Lower lobe of right lung (tissue), 2 donors: ENCODE measurements at regions not wholly inside any gene's neighbourhood (a gene's known extent, or its start where the extent isn't known, plus 50 kb on each side); places are given as distances from the start of the nearest gene placed in this dataset.

ENCODE experiments used
- ATAC-seq, 2 donors: fragments of 200-7000 bp; cut with Tn5 transposase; one replicate each; pipeline ENCODE4 v1.9.1; 2020 to 2022; ENCODE audit warnings: mild to moderate bottlenecking in 2 of 2, moderate library complexity in 2 of 2
- DNase-seq: peaks from one replicate; pipeline ENCODE4 v3.0.0-alpha.2; 2020
- H3K27ac ChIP-seq: fragments of 200-600 bp; one replicate; pipeline ENCODE4 v1.8.0; 2022
- H3K27me3 ChIP-seq: fragments of 200-600 bp; one replicate; pipeline ENCODE4 v1.8.0; 2022; ENCODE audit warnings: low read depth
- H3K36me3 ChIP-seq: fragments of 200-600 bp; one replicate; pipeline ENCODE4 v1.8.0; 2022; ENCODE audit warnings: mild to moderate bottlenecking
- H3K4me1 ChIP-seq: fragments of 200-600 bp; one replicate; pipeline ENCODE4 v1.8.0; 2022
- H3K4me3 ChIP-seq: fragments of 200-600 bp; one replicate; pipeline ENCODE4 v1.8.0; 2022; ENCODE audit warnings: mild to moderate bottlenecking
- H3K9me3 ChIP-seq: fragments of 200-600 bp; one replicate; pipeline ENCODE4 v1.8.0; 2022
- intact Hi-C: fragments of 100-400 bp; cut with DNase I; formaldehyde crosslinking; loops from one replicate; pipeline ENCODE4 v1.11.0; 2022
- TF ChIP-seq, protein P1 (sequence below): fragments of 200-600 bp; IDR thresholded peaks from one replicate; pipeline ENCODE4 v1.8.0; 2022; ENCODE audit warnings: antibody characterized with exemption, mild to moderate bottlenecking
- donor health status: DM: no; HTN: yes; CAD: no; lungs with severe emphysema.

DNA sequence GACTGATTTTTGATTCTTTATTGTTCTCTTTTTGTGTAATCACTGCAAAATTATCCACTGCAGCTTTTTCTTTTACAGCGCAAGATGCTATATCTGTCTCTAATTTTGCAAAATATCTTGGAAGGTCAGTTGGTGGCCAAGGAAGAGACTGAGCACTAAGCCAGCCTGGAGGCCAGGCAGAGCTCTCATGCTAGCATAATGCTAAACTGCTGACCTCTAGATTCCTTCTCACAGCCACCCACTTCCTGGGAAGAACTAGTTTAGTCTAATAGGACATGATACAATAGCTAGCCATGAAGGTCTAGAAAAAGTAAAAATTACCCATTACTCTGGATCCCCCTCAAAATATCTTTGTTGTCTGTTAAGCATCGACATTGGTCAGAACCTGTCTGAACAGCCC is 227.2 kb upstream of the ARHGAP20 start:
- H3K27me3 ChIP-seq, result no peaks in the 10 kb centered on the region
- no peaks in the 10 kb centered on the region for H3K4me1 ChIP-seq
- TF ChIP-seq, protein P1, sequence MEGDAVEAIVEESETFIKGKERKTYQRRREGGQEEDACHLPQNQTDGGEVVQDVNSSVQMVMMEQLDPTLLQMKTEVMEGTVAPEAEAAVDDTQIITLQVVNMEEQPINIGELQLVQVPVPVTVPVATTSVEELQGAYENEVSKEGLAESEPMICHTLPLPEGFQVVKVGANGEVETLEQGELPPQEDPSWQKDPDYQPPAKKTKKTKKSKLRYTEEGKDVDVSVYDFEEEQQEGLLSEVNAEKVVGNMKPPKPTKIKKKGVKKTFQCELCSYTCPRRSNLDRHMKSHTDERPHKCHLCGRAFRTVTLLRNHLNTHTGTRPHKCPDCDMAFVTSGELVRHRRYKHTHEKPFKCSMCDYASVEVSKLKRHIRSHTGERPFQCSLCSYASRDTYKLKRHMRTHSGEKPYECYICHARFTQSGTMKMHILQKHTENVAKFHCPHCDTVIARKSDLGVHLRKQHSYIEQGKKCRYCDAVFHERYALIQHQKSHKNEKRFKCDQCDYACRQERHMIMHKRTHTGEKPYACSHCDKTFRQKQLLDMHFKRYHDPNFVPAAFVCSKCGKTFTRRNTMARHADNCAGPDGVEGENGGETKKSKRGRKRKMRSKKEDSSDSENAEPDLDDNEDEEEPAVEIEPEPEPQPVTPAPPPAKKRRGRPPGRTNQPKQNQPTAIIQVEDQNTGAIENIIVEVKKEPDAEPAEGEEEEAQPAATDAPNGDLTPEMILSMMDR, result no peak
- H3K36me3 ChIP-seq, result no peaks in the 10 kb centered on the region
- DNase-seq (no peak), ATAC-seq (no peak)
- no peak overlapping the region for H3K4me3 ChIP-seq
- intact Hi-C loops, result no loop called here
- no peaks in the 10 kb centered on the region for H3K9me3 ChIP-seq
- H3K27ac ChIP-seq, result no peak overlapping the region

DNA sequence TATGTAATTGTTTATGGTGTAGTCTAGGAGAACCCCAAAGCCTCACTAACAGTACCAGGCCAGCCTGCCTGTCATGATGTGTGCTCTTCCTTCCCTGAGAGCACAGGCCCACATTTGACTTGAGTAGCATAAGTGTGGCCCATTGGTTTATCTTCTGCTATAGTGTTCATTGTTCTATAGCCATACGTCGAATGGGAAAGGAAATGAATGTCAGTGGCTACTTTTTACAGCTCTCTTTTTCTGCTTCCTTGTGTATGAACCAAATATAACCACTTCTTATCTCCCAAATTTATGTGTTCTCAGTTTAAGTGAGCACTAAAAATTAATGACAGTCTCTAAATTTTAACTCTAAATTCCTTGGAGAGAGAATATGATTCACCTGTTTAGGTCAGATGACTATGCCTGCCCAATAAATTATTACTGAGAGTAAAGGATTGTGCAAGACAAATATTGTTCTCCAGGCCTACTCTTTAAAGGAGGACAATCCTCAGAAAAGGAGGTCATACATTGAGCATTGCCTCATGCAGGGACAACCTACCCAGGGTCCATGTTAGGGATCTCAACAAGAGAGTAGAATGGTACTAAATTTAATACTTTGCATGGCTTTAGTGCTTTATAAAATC is 222.9 kb upstream of the ARHGAP20 start:
- no peaks in the 10 kb centered on the region for H3K4me1 ChIP-seq
- H3K27me3 ChIP-seq, result no peaks in the 10 kb centered on the region
- intact Hi-C loops, result no loop called here
- H3K4me3 ChIP-seq, result no peak overlapping the region
- H3K36me3 ChIP-seq, result no peaks in the 10 kb centered on the region
- ATAC-seq, result no peak
- no peaks in the 10 kb centered on the region for H3K9me3 ChIP-seq
- DNase-seq, result no peak
- TF ChIP-seq, protein P1, result no peak
- no peak overlapping the region for H3K27ac ChIP-seq

DNA sequence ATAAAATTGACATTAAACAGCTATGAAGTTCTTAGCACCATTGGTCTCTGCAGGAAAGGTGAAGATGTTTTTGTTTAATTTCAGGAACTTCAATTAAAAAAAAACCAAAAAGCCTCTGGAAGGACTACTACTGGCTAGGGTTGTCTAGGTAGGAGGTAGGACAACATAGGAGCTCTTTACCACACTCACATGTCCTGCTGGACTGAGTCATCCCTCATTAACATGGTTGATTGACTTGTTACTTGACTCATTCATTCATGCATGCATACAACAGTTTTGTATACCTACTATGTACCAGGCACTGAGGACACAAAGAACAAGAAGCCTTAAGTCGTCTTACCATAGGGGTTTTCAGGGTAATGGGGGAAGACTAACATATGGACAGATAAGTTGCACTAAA is 216.9 kb upstream of the ARHGAP20 start:
- intact Hi-C loops, result no loop called here
- no peaks in the 10 kb centered on the region for H3K4me1 ChIP-seq
- no peak for DNase-seq
- no peaks in the 10 kb centered on the region for H3K36me3 ChIP-seq
- no peak overlapping the region for H3K4me3 ChIP-seq
- H3K27me3 ChIP-seq, result no peaks in the 10 kb centered on the region
- TF ChIP-seq, protein P1, result no peak
- no peak overlapping the region for H3K27ac ChIP-seq
- H3K9me3 ChIP-seq, result no peaks in the 10 kb centered on the region
- ATAC-seq, result no peak

DNA sequence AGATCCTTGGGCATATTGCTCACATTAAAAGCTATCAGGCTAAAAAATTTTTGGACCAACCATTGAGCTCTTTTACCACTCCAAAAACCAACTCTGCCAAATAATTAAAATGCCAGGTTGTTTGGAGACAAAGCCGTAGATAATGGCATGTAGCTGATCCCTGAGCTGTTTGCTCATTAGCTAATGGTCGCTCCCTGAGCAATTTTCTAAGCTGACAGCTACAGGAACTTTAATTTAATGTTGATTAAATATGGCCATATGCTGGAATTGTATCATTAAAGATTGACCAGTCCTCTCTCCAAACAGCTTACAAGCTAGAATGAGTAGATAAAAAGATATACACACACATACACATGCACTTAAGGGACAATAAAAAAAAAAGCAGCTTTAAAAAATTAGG is 216.2 kb upstream of the ARHGAP20 start:
- ATAC-seq (no peak), DNase-seq (no peak)
- Histone ChIP-seq H3K9me3 (no peaks in the 10 kb centered on the region), H3K27me3 (no peaks in the 10 kb centered on the region), H3K4me1 (no peaks in the 10 kb centered on the region), H3K27ac (no peak overlapping the region), H3K36me3 (no peaks in the 10 kb centered on the region), H3K4me3 (no peak overlapping the region)
- intact Hi-C loops, result no loop called here
- TF ChIP-seq, protein P1, result no peak

DNA sequence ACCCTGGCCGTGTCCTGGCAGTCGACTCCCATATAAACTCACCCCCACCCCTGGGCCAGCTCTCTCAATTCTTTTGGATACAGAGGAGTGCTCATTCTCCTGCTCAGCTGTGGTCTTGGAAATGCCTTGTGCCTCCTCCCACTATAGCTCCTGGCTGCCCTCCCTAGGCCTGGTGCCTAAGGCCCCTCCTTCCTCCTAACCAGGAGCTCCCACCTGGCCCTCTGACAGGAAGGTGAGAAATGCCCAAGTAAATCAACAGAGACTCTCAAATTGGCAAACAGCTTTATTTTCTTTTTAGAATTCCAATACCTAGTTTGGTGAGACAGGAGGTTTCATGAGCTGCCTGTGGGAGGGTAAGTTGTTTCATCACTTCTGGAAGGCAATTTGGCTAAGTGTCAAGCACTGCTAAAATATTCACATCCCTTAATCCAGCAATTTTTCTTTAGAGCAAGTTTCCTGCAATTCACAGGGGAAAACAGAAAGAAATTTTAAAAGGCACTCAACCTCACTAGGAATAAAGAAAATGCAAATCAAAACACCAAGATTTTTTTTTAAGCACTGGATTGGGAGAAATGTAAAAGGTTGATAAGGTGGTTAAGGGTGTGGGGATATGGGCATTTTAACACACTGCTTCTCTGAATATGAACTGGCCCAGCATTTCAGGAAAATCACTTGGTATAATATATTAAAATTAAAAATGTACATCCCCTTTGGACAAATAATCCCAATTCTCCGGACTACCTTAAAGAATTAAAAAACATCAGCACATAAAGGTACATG is 209.7 kb upstream of the ARHGAP20 start:
- TF ChIP-seq, protein P1, result no peak
- H3K27ac ChIP-seq, result no peak overlapping the region
- H3K9me3 ChIP-seq, result no peaks in the 10 kb centered on the region
- ATAC-seq (peak; percentile 43 to 54), DNase-seq (no peak)
- peaks cover 4% of the 10 kb centered on the region for H3K4me1 ChIP-seq
- no peaks in the 10 kb centered on the region for H3K27me3 ChIP-seq
- intact Hi-C loops, result no loop called here
- H3K4me3 ChIP-seq, result no peak overlapping the region
- no peaks in the 10 kb centered on the region for H3K36me3 ChIP-seq
